Body of pancreas (tissue), 4 donors: ENCODE measurements at regions not wholly inside any gene's neighbourhood (a gene's known extent, or its start where the extent isn't known, plus 50 kb on each side); places are given as distances from the start of the nearest gene placed in this dataset.

Experiments used
- CTCF ChIP-seq, 7 experiments: fragments of 450-650 bp in 4 of 7; fragments of 200-600 bp in 3 of 7; sonication (generic) in 3 of 7; IDR thresholded peaks; one replicate each; pipeline ENCODE4 v1.5.1; 2016 to 2019; ENCODE audit warnings: antibody characterized with exemption in 7 of 7
- POLR2A ChIP-seq, 3 donors: fragments of 450-650 bp; IDR thresholded peaks; one replicate each; pipeline ENCODE4 v1.6.1; 2016; ENCODE audit warnings: antibody characterized with exemption in 3 of 3, mild to moderate bottlenecking in 2 of 3

GRCh38 chr1:65538086-65538485 lies 117.6 kb downstream of the LEPR start:
- no peak for TF ChIP-seq CTCF (IDR thresholded peaks at IDR 0.05)
- no peak for TF ChIP-seq POLR2A (IDR thresholded peaks at IDR 0.05)
